ENCODE measurements at regions not wholly inside any gene's neighbourhood (a gene's known extent, or its start where the extent isn't known, plus 50 kb on each side); places are given as distances from the start of the nearest gene placed in this dataset.
A peak's percentile ranks its signal among the peaks of the same experiment; 100 is the strongest.

- no peak for TF ChIP-seq CTCF (IDR thresholded peaks at IDR 0.05; ENCODE audit: extremely low read depth, missing control alignments)
- no peak for DNase-seq (ENCODE audit: low spot score)
These were observed 63.4 kb upstream of the PSEN2 start for GRCh38 chr1:226806988-226807387.

- no peak for TF ChIP-seq CTCF (IDR thresholded peaks at IDR 0.05; ENCODE audit: extremely low read depth, missing control alignments)
- DNase-seq (ENCODE audit: low spot score), result no peak
These were observed 65.3 kb upstream of the PSEN2 start for GRCh38 chr1:226804907-226805759.

- no peak for TF ChIP-seq CTCF (IDR thresholded peaks at IDR 0.05; ENCODE audit: extremely low read depth, missing control alignments)
- no peak for DNase-seq (ENCODE audit: low spot score)
These were observed 61.8 kb upstream of the ITPKB start for GRCh38 chr1:226800763-226801380.

- DNase-seq (ENCODE audit: low spot score), result no peak
- TF ChIP-seq CTCF (IDR thresholded peaks at IDR 0.05; ENCODE audit: extremely low read depth, missing control alignments), result no peak
These were observed 60.7 kb upstream of the ITPKB start for GRCh38 chr1:226799634-226800281.

- no peak for TF ChIP-seq CTCF (IDR thresholded peaks at IDR 0.05; ENCODE audit: extremely low read depth, missing control alignments)
- DNase-seq (ENCODE audit: low spot score), result peak; percentile 59
These were observed 59.6 kb upstream of the ITPKB start for GRCh38 chr1:226798427-226799411.

- no peak for TF ChIP-seq CTCF (IDR thresholded peaks at IDR 0.05; ENCODE audit: extremely low read depth, missing control alignments)
- DNase-seq (ENCODE audit: low spot score), result no peak
These were observed 58.1 kb upstream of the ITPKB start for GRCh38 chr1:226797151-226797550.

Data from GM20000 (cell line).